ENCODE measurements at regions not wholly inside any gene's neighbourhood (a gene's known extent, or its start where the extent isn't known, plus 50 kb on each side); places are given as distances from the start of the nearest gene placed in this dataset.
"Not testable (repeated sequence)": the region's sequence is repeated elsewhere in the genome, so short reads cannot be mapped to it uniquely, and the experiment has no call there.

DNA sequence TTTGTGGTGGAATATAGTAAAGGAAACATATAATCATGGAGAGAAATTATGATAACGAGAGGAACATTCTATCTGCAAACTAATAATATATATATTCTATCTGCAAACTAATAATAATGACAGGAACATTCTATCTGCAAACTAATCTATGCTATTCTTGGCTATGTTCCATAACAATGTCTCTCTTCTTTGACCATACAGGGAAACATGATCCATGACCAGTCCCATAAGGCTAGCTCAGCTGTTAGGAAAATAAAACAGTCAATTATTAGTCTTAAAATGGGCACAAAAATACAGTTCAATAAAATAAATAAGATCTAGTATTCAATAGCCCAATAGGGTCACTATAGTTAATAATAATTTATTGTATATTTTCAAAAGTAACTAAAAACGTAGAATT, 707.8 kb upstream of the PCDH20 start:
- TF ChIP-seq, protein P1, sequence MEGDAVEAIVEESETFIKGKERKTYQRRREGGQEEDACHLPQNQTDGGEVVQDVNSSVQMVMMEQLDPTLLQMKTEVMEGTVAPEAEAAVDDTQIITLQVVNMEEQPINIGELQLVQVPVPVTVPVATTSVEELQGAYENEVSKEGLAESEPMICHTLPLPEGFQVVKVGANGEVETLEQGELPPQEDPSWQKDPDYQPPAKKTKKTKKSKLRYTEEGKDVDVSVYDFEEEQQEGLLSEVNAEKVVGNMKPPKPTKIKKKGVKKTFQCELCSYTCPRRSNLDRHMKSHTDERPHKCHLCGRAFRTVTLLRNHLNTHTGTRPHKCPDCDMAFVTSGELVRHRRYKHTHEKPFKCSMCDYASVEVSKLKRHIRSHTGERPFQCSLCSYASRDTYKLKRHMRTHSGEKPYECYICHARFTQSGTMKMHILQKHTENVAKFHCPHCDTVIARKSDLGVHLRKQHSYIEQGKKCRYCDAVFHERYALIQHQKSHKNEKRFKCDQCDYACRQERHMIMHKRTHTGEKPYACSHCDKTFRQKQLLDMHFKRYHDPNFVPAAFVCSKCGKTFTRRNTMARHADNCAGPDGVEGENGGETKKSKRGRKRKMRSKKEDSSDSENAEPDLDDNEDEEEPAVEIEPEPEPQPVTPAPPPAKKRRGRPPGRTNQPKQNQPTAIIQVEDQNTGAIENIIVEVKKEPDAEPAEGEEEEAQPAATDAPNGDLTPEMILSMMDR (IDR thresholded peaks at IDR 0.05; ENCODE audit: control extremely low read depth, extremely low read depth, low read depth, missing control alignments), result no peak
- ChIA-PET CTCF (no interaction called here), POLR2A (no interaction called here)
- no peak for DNase-seq (ENCODE audit: extremely low spot score)

- DNase-seq (ENCODE audit: extremely low spot score), result no peak
- ChIA-PET CTCF (interaction anchor here (2.1 to 4.9 kb wide), 3 partner anchors 9 to 235 kb away, joined by 6 to 37 read pairs (median 6); no protein-coding TSS in a partner anchor), POLR2A (no interaction called here)
- TF ChIP-seq, protein P1 (IDR thresholded peaks at IDR 0.05; ENCODE audit: control extremely low read depth, extremely low read depth, low read depth, missing control alignments), result no peak
These were observed 706.8 kb upstream of the PCDH20 start for GRCh38 chr13:62122434-62122833.

GRCh38 chr13:62119739-62120700, 704.4 kb upstream of the PCDH20 start:
- ChIA-PET POLR2A (no interaction called here), CTCF (interaction anchor here (0.8 to 4.9 kb wide), 10 partner anchors 7 to 387 kb away, joined by 3 to 37 read pairs (median 5); no protein-coding TSS in a partner anchor)
- TF ChIP-seq, protein P1 (IDR thresholded peaks at IDR 0.05; ENCODE audit: control extremely low read depth, extremely low read depth, low read depth, missing control alignments), result peak; percentile 36
- DNase-seq (ENCODE audit: extremely low spot score), result peak; percentile 12

- ChIA-PET CTCF (no interaction called here), POLR2A (no interaction called here)
- TF ChIP-seq, protein P1 (IDR thresholded peaks at IDR 0.05; ENCODE audit: control extremely low read depth, extremely low read depth, low read depth, missing control alignments), result no peak
- DNase-seq (ENCODE audit: extremely low spot score), result no peak
These were observed 700.2 kb upstream of the PCDH20 start for GRCh38 chr13:62115831-62116230.

GRCh38 chr13:62113179-62113578, 697.5 kb upstream of the PCDH20 start:
- TF ChIP-seq, protein P1 (IDR thresholded peaks at IDR 0.05; ENCODE audit: control extremely low read depth, extremely low read depth, low read depth, missing control alignments), result no peak
- DNase-seq (ENCODE audit: extremely low spot score), result no peak
- ChIA-PET POLR2A (no interaction called here), CTCF (interaction anchor here (1.5 to 1.7 kb wide), 2 partner anchors 8 to 19 kb away, joined by 3 to 6 read pairs; no protein-coding TSS in a partner anchor)

DNA sequence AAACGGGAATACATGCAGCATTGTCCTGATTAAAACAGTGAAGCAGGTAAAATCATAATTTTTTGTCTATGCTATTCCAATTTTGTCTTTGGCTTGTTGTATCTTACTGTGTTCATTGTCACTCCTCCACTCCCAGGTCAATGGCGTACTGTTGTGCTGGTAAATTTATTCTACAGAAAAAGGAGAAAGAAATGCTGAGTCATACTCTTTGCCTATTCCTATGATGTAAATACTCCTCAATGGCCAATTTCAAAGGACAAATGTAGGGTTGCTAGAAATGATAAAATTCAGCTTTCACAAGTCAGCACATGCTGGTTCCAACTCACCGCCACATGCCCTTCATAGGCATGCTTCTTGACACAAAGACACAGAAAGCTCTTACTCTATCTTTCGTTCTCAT, 694.4 kb upstream of the PCDH20 start:
- POLR2A ChIA-PET, result no interaction called here
- TF ChIP-seq, protein P1 (IDR thresholded peaks at IDR 0.05; ENCODE audit: control extremely low read depth, extremely low read depth, low read depth, missing control alignments), result no peak
- DNase-seq (ENCODE audit: extremely low spot score), result no peak
- CTCF ChIA-PET, result no interaction called here

DNA sequence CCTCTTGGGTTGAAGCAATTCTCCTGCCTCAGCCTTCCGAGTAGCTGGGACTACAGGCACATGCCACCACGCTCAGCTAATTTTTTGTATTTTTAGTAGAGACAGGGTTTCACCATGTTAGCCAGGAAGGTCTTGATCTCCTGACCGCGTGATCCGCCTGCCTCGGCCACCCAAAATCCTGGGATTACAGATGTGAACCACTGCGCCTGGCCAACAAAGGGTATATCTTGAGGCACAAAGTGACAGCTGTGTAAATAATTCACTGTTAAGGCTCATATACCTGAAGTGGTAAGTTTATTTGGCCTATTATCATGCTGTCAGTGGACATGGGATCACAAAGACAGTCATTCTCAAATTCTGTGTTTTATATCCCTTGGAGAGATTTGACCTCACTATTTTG, 688.5 kb upstream of the PCDH20 start:
- POLR2A ChIA-PET; DNase-seq (ENCODE audit: extremely low spot score); CTCF ChIA-PET: not testable (repeated sequence)
